Endodermal cell (in vitro differentiated cells): ENCODE measurements at regions not wholly inside any gene's neighbourhood (a gene's known extent, or its start where the extent isn't known, plus 50 kb on each side); places are given as distances from the start of the nearest gene placed in this dataset.

ENCODE experiments used
- DNase-seq: peaks from one replicate; pipeline ENCODE4 v3.0.0-alpha.2; 2017
- H3K27ac ChIP-seq: 2 replicates; pipeline ENCODE4 v1.5.1; 2013; ENCODE audit warnings: mild to moderate bottlenecking, low read depth, low read length, moderate library complexity
- H3K27me3 ChIP-seq: 2 replicates; pipeline ENCODE4 v1.6.1; 2013; ENCODE audit warnings: mild to moderate bottlenecking, low read length, moderate library complexity; ENCODE audit not compliant: insufficient read depth, control insufficient read depth, poor library complexity, severe bottlenecking
- H3K36me3 ChIP-seq: 2 replicates; pipeline ENCODE4 v1.7.0; 2013; ENCODE audit warnings: mild to moderate bottlenecking, low read length, moderate library complexity; ENCODE audit not compliant: control insufficient read depth, insufficient read depth
- H3K4me1 ChIP-seq: one replicate; pipeline ENCODE4 v1.7.0; 2013; ENCODE audit warnings: low read length; ENCODE audit not compliant: control insufficient read depth, insufficient read depth
- H3K4me3 ChIP-seq: 2 replicates; pipeline ENCODE4 v1.5.1; 2013; ENCODE audit warnings: mild to moderate bottlenecking, low read length, moderate library complexity
- H3K9ac ChIP-seq: 2 replicates; pipeline ENCODE4 v1.6.1; 2013; ENCODE audit warnings: mild to moderate bottlenecking, low read length, moderate library complexity; ENCODE audit not compliant: poor library complexity, severe bottlenecking; ENCODE audit errors: extremely low read depth
- H3K9me3 ChIP-seq: 2 replicates; pipeline ENCODE4 v1.6.1; 2013; ENCODE audit warnings: mild to moderate bottlenecking, low read length, moderate library complexity; ENCODE audit not compliant: control insufficient read depth
- H3K27ac Mint-ChIP-seq: 2 replicates; pipeline ENCODE4 v1.8.0; 2020; ENCODE audit warnings: mixed read lengths
- H3K27me3 Mint-ChIP-seq: 2 replicates; pipeline ENCODE4 v1.8.0; 2021; ENCODE audit warnings: mild to moderate bottlenecking, mixed read lengths; ENCODE audit not compliant: insufficient read depth
- H3K36me3 Mint-ChIP-seq: 2 replicates; pipeline ENCODE4 v1.8.0; 2020; ENCODE audit warnings: low read depth, mixed read lengths
- H3K4me1 Mint-ChIP-seq: 2 replicates; pipeline ENCODE4 v1.8.0; 2020; ENCODE audit warnings: mixed read lengths
- H3K4me3 Mint-ChIP-seq: 2 replicates; pipeline ENCODE4 v1.8.0; 2020; ENCODE audit warnings: mild to moderate bottlenecking, moderate library complexity, mixed read lengths
- H3K9me3 Mint-ChIP-seq: 2 replicates; pipeline ENCODE4 v1.8.0; 2020; ENCODE audit warnings: mild to moderate bottlenecking, mixed read lengths
- WGBS, 2 experiments: methylation state at CpG; one replicate each; pipeline versions ENCODE4 v1.1.5 to v1.1.7; 2013; ENCODE audit warnings: missing lambda C conversion rate in 2 of 2, mixed read lengths in 1 of 2; ENCODE audit not compliant: insufficient coverage in 1 of 2, insufficient read length in 1 of 2; 5-methylcytosine and 5-hydroxymethylcytosine counted together
- TF ChIP-seq, protein P1 (sequence below): fragments of 200-600 bp; sonication (generic); conservative IDR thresholded peaks from 2 replicates; pipeline ENCODE4 v1.5.0; 2021; ENCODE audit warnings: antibody characterized with exemption, mild to moderate bottlenecking

DNA sequence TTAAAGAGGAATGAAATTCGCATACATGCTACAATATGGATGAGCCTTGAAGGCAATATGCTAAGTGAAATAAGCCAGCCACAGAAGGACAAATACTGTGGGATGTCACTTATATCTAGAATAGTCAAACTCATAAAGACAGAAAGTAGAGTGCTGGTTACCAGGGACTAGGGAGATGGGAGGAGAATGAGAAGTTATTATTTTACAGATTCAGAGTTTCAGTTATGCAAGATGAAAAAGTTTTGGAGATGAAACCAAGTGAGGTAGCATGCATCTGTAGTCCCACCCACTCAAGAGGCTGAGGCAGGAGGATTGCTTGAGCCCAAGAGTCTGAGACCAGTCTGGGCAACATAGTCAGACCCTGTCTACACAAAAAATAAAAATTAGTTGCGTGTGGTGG is 82.5 kb upstream of the ARID1B start:
- no peaks in the 10 kb centered on the region for H3K9me3 Mint-ChIP-seq
- H3K4me1 ChIP-seq = no peaks in the 10 kb centered on the region
- no peaks in the 10 kb centered on the region for H3K27me3 ChIP-seq
- H3K9me3 ChIP-seq = no peaks in the 10 kb centered on the region
- 63 to 92% methylated on average over 1 to 2 of the region's 2 CpGs for WGBS, 2 experiments
- H3K4me3 ChIP-seq = no peak overlapping the region
- no peak overlapping the region for H3K4me3 Mint-ChIP-seq
- no peak overlapping the region for H3K27ac ChIP-seq
- H3K27me3 Mint-ChIP-seq = peaks cover 12% of the 10 kb centered on the region
- no peak overlapping the region for H3K27ac Mint-ChIP-seq
- peaks cover 9% of the 10 kb centered on the region for H3K4me1 Mint-ChIP-seq
- H3K9ac ChIP-seq = no peak overlapping the region
- TF ChIP-seq, protein P1, sequence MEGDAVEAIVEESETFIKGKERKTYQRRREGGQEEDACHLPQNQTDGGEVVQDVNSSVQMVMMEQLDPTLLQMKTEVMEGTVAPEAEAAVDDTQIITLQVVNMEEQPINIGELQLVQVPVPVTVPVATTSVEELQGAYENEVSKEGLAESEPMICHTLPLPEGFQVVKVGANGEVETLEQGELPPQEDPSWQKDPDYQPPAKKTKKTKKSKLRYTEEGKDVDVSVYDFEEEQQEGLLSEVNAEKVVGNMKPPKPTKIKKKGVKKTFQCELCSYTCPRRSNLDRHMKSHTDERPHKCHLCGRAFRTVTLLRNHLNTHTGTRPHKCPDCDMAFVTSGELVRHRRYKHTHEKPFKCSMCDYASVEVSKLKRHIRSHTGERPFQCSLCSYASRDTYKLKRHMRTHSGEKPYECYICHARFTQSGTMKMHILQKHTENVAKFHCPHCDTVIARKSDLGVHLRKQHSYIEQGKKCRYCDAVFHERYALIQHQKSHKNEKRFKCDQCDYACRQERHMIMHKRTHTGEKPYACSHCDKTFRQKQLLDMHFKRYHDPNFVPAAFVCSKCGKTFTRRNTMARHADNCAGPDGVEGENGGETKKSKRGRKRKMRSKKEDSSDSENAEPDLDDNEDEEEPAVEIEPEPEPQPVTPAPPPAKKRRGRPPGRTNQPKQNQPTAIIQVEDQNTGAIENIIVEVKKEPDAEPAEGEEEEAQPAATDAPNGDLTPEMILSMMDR = no peak
- no peak for DNase-seq
- H3K36me3 ChIP-seq = no peaks in the 10 kb centered on the region
- no peaks in the 10 kb centered on the region for H3K36me3 Mint-ChIP-seq

- Histone ChIP-seq H3K27me3 (no peaks in the 10 kb centered on the region), H3K9me3 (no peaks in the 10 kb centered on the region), H3K9ac (no peak overlapping the region), H3K4me3 (no peak overlapping the region), H3K36me3 (no peaks in the 10 kb centered on the region), H3K4me1 (no peaks in the 10 kb centered on the region), H3K27ac (no peak overlapping the region)
- 95 to 100% methylated on average over 2 to 4 of the region's 4 CpGs for WGBS, 2 experiments
- TF ChIP-seq, protein P1 = no peak
- peaks cover 7% of the 10 kb centered on the region for H3K4me1 Mint-ChIP-seq
- H3K36me3 Mint-ChIP-seq = no peaks in the 10 kb centered on the region
- no peak overlapping the region for H3K27ac Mint-ChIP-seq
- H3K4me3 Mint-ChIP-seq = no peak overlapping the region
- no peaks in the 10 kb centered on the region for H3K9me3 Mint-ChIP-seq
- DNase-seq = no peak
- H3K27me3 Mint-ChIP-seq = peaks cover 21% of the 10 kb centered on the region
Observed at GRCh38 chr6:156691018-156691417, 86.2 kb upstream of the ARID1B start.

GRCh38 chr6:156689656-156690055 is 87.5 kb upstream of the ARID1B start:
- H3K4me1 ChIP-seq = no peaks in the 10 kb centered on the region
- H3K9me3 ChIP-seq = no peaks in the 10 kb centered on the region
- no peak for DNase-seq
- Mint-ChIP-seq H3K9me3 (no peaks in the 10 kb centered on the region), H3K36me3 (no peaks in the 10 kb centered on the region), H3K27ac (no peak overlapping the region), H3K4me3 (no peak overlapping the region), H3K27me3 (peaks cover 21% of the 10 kb centered on the region), H3K4me1 (peaks cover 13% of the 10 kb centered on the region)
- H3K27ac ChIP-seq = no peak overlapping the region
- no peaks in the 10 kb centered on the region for H3K36me3 ChIP-seq
- no peak overlapping the region for H3K9ac ChIP-seq
- no peaks in the 10 kb centered on the region for H3K27me3 ChIP-seq
- WGBS, 2 experiments = 90 to 98% methylated on average over 2 of the region's 2 CpGs
- no peak overlapping the region for H3K4me3 ChIP-seq
- TF ChIP-seq, protein P1 = no peak
